ENCODE measurements at regions not wholly inside any gene's neighbourhood (a gene's known extent, or its start where the extent isn't known, plus 50 kb on each side); places are given as distances from the start of the nearest gene placed in this dataset.

DNA sequence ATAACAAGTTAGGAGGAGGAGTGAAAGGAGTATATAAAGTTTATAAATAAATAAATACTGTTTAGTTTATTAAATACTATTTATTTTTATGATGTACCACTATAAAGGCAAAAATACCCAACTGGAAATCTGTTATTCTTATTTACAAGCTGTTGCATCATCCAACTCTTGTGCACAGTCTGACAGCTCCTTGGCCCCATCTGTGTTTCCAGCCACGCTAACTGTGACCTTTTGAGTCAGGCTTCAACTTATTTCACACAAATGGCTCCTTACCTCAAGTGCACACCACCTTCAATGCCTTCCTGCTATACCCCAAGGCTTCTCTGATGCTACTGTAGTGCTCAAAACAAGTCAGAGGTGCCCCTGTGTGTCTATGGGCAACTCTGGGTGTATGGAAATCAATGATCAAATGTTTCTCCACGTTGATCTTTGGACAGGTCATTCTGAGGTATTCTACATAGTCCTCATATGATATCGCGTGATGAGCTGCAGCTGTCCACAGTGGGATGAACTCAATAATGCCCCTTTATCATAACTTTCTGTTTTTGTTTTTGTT, 303.2 kb upstream of the GRAMD2B start:
- Histone ChIP-seq H3K4me2 (ENCODE audit: insufficient read depth, low read length) (no peak overlapping the region), H3K4me3 (replicated peaks in 1 of 3; ENCODE audit: insufficient read depth in 1 of 3, low read depth in 1 of 3, low read length in 3 of 3) (no peak overlapping the region), H3K79me2 (ENCODE audit: control insufficient read depth, insufficient read depth, low read length) (no peaks in the 10 kb centered on the region), H2AFZ (ENCODE audit: low read depth, low read length) (no peak overlapping the region), H3K36me3 (ENCODE audit: control insufficient read depth in 2 of 2, extremely low read depth in 1 of 2, insufficient read depth in 2 of 2, low read length in 2 of 2) (no peaks in the 10 kb centered on the region), H3K27me3 (ENCODE audit: control insufficient read depth in 2 of 2, insufficient read depth in 2 of 2, low read length in 2 of 2) (no peaks in the 10 kb centered on the region), H3K9me3 (replicated peaks; ENCODE audit: control insufficient read depth, insufficient read depth, low read length) (no peaks in the 10 kb centered on the region), H3K4me1 (ENCODE audit: control insufficient read depth, extremely low read depth, insufficient read depth, low read length) (peaks cover 6% of the 10 kb centered on the region), H3K9ac (replicated peaks; ENCODE audit: extremely low read depth, insufficient read depth, low read length) (no peak overlapping the region), H3K9me1 (replicated peaks; ENCODE audit: control insufficient read depth, extremely low read depth, insufficient read depth, low read length) (no peaks in the 10 kb centered on the region), H4K20me1 (replicated peaks; ENCODE audit: control insufficient read depth, extremely low read depth, insufficient read depth, low read length) (no peaks in the 10 kb centered on the region), H3K27ac (ENCODE audit: insufficient read depth, low read depth, low read length) (no peak overlapping the region)
- dilution Hi-C loops (cut with MboI; ENCODE audit: extremely low pct_ligation_motif_present, low sequenced_read_pairs): no loop called here
- DNase-seq (ENCODE audit: low read depth, low spot score) (no peak), FAIRE-seq (no peak)
- BruUV-seq (replicated peaks): no TSS peak
- intact Hi-C loops (cut with micrococcal nuclease): loop anchor here (10.0 kb wide), 1 partner anchor 185 kb away; no protein-coding TSS in a partner anchor
- CTCF ChIA-PET: no interaction called here
- POLR2A ChIA-PET: no interaction called here
- TF ChIP-seq, protein P1, sequence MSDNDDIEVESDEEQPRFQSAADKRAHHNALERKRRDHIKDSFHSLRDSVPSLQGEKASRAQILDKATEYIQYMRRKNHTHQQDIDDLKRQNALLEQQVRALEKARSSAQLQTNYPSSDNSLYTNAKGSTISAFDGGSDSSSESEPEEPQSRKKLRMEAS (IDR thresholded peaks at IDR 0.05; ENCODE audit: insufficient read depth, insufficient read length): no peak
- TF ChIP-seq POLR2AphosphoS5 (IDR thresholded peaks at IDR 0.05; ENCODE audit: insufficient read depth, low read depth, low read length) (no peak), FOS (IDR thresholded peaks at IDR 0.05; ENCODE audit: borderline replicate concordance, insufficient read depth, low read length) (no peak), POLR2A (IDR thresholded peaks at IDR 0.05; ENCODE audit: low read depth, low read length) (no peak), CTCF (IDR thresholded peaks at IDR 0.05; ENCODE audit: extremely low read depth in 1 of 2, insufficient read depth in 1 of 2, low read depth in 1 of 2, low read length in 2 of 2) (no peak), GATA2 (IDR thresholded peaks at IDR 0.05; ENCODE audit: insufficient read depth, insufficient read length, low read depth, low read length) (no peak), EZH2 (IDR thresholded peaks at IDR 0.05; ENCODE audit: borderline replicate concordance, low read depth, low read length, severe bottlenecking) (no peak), JUN (IDR thresholded peaks at IDR 0.05; ENCODE audit: borderline replicate concordance, insufficient read depth, insufficient read length, low read depth) (no peak), MYC (IDR thresholded peaks at IDR 0.05; ENCODE audit: low read depth, low read length) (no peak)

Data from endothelial cell of umbilical vein (primary cell).